Superior temporal gyrus (tissue), 1 donor: ENCODE measurements at regions not wholly inside any gene's neighbourhood (a gene's known extent, or its start where the extent isn't known, plus 50 kb on each side); places are given as distances from the start of the nearest gene placed in this dataset.

Source experiments
- DNase-seq: peaks from one replicate; pipeline ENCODE4 v3.0.0-alpha.2; 2016; ENCODE audit errors: extremely low spot score

DNA sequence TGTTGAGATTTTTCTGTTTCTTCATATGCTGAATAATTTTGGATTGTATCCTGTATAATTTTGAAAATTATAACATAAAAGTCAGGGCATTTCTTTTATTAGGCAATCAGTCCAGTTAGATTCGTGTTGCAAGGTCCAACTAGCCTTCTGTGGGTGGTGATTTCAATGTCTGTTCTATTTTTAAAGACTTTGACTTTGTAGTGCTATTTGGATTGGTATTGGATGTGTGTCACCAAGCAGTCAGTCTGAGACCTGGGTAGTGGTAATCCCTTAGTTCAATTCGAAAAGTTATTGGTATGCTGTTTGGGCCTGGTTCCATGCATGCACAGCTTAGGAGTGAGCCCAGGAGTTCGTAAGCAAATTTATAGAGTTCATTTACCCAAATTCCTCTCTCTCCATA, 82.2 kb downstream of the EPDR1 start:
- no peak for DNase-seq

DNA sequence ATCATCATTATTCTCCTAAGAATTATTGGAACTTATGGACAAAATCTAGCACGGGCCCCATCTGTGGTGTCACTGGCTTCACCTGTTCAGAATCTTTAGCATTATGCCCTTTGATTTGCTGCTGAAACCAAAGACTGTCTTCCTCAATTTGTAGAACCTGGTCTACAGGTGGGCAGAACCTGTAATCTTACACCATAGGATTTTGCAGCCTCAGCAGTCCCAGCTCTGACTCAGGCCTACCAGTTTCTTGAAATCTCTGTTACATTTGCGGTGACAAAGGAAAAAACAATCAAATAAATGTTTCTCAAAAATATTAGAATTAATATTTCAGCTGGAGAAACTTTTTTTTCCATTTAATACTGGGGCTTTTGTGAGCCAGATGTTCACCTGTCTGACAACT, 86.1 kb downstream of the EPDR1 start:
- no peak for DNase-seq

DNA sequence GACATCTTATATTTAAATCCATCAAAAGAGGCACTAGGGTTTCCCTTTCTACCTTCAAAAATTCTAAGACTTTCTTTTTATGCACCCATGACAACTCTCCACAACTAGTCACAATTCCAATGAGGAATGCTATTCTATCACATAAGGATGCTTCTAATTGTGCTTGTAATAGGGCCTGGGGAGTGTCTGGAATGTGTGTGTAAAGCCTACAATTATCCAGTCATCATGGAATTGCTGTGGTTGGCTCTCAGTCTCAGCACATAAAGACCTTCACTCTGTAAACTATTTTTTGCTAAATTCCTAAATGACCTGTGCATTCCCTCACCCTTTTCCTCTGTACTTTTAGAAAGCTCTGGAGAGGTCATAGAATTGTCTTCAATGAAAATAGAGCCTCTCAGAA, 86.7 kb downstream of the EPDR1 start:
- DNase-seq: no peak

DNA sequence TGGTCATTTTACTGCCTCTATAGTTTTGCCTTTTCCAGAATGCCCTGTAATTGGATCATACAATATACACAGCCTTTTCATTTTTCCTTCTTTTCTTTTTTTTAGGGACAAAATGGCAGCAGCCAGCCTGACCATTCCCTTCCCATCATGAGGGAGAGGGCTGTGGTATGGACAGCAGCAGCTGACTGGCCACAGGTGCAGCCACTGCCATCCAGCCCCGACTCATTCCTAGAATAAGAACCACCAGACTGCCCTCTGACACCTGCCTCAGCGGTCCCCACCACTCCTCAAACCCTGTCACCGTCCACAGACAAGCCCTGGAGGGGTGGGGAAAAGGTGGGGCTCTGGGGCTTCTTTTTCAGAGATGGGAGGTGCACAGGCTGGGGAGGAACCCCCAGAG, 92.8 kb downstream of the EPDR1 start:
- no peak for DNase-seq

DNA sequence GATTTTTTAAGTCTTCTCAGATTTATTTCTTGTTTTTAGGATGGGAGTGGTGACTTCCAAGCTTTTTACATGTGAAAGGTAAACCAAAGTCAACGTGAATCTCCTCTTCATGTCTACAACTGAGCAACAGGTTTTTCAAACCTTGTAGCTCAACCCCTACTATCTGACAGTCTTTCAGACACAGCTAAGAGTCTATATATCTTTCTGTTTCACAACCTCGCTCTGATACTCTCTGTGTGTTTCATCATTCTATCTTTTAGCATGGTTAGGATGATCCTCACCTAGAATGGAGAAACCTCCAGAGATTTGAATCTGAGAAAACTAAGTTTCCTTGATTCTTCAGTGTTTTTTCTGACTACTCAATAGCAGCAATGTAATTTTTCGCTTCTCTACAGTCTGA, 96.1 kb downstream of the EPDR1 start:
- DNase-seq: no peak

DNA sequence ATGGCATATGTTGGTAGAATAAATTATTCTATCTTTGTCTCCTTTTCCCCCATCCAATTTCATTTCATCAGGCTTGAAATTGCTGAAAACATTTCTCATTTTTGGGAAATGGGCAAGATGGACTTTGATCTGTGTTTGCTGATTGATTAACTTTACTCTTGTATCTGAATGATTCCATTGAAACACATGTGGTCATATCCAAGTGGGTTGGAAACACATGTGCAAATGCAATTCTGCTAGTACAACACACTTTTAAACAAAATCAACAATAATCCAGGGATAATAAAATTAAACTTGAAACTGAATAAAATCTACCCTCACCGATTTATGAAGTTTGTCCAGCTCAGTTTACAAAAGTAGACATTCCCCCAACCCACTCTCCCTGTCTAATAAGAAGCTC, 96.9 kb downstream of the EPDR1 start:
- no peak for DNase-seq

DNA sequence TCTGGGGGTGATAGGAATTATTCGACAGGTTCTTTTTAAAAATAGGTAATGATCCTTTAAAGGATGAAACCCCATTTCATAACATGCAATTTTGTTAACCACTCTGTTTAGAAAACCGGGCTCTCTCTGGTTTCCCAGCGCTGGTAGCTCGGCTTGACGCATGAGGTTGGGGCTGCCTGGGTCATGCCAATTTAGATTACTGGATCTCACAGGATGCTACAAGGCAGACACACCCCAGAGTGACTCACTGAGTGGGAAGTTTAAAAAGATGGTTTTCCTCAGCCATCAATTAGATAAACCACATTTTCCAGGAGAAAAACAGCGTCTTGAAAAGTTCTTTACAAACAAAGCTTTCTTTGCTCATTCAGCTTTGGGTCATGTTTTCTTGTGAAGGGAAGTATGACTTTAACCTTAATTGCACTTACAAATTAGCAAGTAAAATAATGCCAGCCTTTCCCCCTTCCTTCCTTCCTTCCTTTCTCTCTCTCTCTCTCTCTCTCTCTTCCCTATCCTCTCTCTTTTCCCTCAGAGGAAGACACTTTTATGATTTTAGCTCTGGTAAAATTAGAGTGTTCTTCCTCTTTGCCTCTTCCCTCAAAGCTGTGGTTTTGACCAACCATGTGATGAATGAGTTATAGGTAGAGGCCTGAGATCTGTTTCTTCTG, 99.8 kb downstream of the EPDR1 start:
- DNase-seq: no peak

DNA sequence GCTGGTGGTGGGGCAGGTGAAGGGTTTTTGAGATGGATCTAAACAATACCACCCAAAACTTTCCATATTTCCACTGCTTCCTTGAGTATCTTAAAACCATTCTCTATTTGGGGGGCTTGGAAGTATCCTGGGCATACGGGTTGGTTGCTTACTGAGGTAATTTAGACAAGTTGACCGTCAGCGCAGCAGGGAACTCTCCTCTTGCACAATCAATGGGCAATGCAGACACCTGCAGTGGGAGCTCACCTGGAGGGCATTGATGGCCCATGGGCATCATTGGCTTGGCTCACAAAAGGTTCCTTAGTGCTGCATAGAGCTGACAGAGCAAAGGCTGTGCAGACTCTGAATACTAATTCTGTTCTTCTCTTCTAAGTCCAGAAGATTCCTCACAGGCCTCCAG, 101.5 kb downstream of the EPDR1 start:
- no peak for DNase-seq

DNA sequence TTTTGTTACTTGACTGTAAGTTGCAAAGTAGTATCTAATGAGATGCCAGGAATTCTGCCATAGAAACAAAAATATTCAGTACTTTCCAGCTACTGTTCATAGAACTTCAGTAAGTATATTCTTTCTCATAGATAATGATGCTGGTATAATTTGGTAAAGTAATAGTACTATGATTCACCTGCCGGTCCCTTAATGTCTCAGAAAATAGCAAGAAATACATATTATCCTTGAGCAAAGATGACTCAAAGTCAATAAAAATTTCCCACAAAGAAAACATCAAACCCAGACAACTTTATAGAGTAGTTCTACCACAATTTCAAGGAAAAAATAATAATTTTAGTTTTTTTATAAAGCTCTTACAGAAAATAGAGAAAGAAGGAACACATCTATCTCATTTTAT, 105.4 kb downstream of the EPDR1 start:
- DNase-seq: no peak

DNA sequence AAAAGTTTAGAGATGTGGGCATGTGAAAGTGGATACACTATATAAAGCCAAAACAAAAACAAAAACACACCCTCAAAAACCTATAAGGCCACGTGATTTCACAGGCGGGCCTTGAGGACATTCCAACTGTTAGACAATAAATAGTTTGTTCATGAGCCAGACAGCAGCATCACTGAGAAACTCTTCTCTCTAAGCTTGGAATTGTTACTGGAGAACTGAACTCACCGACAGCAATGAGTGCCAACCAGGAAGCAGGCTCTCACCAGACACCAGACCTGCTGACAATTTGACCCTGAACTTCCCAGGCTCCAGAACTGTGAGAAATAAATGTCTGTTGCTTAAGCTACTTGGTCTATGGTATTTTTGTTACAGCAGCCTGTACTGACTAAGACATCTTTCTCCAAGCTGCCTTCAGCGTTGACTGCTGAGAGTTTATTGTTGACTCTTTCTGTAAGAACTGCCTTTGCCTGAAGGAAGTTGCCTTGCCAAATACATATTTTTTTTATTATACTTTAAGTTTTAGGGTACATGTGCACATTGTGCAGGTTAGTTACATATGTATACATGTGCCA, 107.5 kb downstream of the EPDR1 start:
- no peak for DNase-seq

DNA sequence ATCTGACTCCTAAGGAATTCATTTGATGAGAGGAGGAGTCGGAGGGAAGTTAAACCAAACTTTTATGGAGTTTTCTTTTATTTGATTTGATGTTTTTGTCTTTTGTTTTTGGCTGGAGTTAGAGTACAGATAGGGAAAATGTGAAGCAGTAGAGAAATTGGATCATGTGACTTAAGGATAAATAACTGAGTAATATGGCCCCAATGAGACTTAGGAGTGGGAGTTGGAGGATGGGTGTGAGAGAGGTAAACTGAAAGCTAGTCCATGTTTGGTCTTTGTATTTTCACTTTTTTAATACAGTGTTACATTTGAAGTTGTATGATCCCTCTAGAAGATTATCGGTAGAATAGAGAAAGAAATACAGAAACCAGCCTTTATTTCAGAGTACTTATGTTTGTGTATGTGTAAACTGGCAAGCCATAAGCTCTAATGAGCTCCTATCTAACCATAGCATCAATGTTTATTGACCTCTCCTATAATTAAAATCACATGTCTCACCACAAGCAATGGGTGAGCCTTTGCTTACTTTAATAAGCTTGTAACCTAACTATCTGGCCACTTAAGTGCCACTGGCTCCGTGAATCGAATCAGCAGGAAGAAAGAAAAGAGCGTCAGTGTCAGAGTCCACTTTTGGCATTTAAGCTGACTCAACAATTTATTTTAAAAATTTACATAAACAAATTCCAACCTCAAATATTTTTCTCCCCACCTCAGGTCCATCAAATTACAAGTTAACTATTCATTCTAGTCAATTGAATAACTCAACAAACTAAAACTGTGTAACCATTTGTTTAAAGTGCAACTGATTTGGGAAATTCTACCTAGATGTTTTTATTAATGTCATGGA, 113.8 kb downstream of the EPDR1 start:
- DNase-seq: no peak

DNA sequence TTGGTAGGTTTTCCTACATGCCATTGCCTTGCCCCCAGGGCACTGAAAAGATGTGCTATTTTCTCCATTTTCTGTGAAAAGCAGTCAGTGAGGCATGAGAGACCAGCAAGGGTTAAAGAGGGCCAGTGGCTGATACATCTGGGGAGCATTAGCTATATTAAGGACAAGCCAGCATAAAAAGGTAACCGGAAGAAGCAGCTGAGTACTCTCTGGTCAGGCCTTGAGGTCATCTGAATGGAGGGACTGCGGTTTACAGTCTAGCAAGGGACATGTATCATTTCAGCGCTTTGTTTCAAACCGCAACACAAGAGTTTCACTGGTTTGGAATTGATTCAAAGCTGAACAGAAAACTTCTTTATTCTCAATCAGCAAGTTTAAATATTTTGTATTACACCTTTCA, 120.4 kb downstream of the EPDR1 start:
- no peak for DNase-seq

DNA sequence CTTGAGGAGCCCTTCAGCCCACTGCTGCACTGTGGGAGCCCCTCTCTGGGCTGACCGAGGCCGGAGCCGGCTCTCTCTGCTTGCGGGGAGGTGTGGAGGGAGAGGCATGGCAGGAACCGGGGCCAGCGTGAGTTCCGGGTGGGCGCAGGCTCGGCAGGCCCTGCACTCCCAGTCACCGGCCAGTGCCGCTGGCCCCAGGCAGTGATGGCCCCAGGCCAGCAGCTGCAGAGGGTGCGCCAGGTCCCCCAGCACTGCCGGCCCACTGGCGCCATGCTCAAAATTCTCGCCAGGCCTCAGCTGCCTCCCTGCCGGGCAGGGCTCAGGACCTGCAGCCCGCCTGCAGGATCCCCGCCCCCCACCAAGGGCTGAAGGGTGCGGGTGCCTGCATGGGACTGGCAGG, 128.4 kb upstream of the STARD3NL start:
- DNase-seq: no peak

DNA sequence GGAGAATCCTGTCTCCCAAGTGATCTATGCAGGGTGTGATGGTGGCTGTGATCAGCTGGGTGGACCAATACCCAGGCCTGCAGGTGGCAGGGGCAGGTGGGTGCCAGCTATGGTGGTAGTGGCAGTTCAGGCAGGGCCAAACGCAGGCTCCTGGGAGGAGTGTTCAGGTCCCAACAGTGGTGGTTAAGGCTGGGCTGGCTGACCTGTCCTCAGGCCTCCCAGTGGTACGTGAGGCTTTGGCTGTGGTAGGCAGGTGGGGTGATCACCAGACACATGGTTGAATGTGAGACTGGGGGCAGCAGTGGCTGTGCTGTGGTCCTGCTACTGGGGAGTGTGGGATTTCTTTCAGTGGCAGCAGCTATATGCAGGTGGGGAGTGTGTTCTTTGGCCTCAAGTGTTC, 126.7 kb upstream of the STARD3NL start:
- no peak for DNase-seq

DNA sequence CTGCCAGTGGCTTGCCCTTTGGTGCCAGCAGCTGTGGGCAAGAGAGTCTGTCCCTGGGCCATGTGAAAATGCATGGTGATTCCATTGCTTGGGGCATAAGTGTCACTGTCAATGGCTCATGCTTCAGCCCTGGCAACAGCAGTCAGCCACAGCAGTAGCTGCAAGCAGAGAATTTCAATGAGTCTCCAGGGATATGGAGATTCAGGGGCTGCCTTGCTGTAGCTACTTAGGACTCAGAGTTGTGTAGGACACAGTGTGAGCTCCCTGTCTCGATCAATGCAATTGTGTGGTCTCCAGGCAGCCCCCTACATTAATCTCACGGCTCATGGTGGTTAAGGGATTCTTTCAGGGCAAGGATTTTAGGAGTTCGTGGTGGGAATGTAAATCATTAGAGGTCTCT, 126.3 kb upstream of the STARD3NL start:
- no peak for DNase-seq

DNA sequence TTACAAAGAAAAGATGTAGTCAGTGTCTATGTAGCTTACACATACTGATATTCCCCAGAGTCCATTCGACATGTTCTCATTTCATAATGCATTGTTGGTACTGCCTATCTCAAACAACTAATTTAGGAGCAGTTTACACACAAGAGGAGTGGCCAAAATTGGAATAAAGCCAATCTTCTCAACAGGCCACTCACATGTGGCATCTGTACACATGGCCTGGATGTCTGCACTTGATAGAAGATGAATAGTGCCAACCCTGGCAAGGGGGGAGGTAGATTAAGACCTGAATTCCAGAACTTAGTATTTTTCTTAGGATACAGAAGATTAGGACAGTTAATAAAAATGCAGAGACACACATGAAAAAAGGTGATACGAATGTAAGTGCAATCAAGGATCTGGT, 125.3 kb upstream of the STARD3NL start:
- DNase-seq: no peak

DNA sequence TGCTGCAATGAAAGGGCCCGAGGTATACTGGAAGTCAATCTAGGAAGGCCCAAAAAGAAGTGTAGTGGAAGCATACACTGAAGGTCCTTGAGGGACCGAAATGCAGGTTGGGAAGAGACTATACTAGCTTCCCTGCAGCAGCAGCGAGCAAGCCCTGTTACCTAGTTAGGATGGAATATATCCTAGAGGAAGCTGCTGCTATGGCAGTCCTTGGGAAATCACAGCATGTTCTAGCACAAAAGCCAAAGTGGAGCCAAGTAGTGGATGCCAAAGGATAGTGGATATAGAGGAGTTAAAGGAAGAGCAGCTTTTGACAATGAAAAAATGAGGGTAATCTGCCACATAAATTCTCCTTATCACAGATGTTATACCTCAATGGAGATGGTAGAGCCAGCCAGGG, 123.8 kb upstream of the STARD3NL start:
- DNase-seq: no peak

DNA sequence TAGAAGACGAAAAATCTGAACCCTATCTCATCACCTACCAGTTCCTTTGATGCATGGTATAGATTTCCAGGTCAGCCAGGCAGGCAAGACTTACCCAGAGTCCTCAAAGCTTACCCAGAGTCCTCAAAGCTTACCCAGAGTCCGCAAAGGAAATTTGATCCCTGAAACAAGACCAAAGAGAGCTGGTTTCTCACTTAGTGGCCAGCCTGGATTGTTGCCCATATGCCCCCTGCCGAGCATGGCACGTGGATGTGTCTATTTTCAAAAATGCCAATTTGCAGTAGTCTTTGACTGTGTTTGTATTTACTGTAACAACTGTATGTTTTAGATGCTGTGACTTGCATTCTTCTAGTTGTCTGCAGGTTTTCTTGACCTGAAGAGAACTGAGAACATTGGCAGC, 120.2 kb upstream of the STARD3NL start:
- DNase-seq: no peak

DNA sequence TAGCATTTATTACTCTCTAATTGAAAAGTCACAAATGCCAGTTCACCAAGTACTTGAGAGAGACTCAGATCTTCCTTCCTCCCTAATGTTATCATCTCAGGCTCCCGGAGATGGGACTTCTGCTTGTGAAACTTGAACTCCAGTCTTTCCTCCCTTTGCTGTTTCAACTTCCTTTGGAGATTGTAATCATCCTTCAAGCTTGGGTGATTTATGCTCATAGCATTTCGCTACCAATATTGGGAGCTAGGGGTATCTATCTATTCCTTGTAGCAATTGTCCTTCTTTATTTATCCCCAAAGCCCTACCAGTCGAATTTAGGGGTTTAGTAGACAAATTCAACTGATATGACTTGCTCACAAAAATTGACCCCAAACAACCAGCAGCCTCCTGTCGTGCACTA, 117.9 kb upstream of the STARD3NL start:
- no peak for DNase-seq

DNA sequence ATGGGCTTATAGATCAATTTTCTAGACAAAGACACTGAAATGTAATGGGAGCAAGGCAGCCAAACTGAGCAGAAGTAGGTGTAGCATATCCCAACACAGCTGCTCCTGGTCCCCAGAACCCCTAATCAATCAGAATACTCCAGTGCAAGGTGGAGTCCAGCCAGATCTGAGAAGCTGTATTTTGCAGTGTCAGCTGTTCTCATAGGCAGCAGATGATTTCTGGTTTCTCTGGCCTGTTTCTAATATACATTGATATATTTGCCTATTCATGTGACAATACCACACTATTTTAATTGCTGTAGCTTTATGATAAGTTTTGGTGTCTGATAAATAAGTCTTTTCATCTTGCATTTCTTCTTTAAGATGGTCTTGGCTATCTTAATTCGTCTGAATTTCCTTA, 117.4 kb upstream of the STARD3NL start:
- no peak for DNase-seq

DNA sequence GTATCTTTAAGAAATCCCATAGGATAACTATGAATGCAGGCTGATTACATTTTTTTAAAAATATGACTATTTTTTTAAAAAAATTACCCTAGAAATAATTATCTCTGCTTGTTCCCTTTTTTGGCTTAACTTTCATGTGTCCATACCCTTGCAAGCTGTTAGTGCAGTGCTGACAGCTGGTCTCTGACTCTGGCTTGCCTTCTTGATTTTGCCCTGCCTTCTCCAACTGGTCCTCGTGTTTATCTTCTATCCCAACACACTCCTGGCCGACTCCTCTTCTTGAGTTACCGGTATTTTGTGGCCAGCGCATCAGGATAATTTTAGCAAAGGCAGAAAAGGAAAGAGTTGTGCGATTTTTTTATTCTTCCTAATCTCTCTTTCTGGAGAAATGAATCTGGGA, 111.7 kb upstream of the STARD3NL start:
- DNase-seq: no peak

DNA sequence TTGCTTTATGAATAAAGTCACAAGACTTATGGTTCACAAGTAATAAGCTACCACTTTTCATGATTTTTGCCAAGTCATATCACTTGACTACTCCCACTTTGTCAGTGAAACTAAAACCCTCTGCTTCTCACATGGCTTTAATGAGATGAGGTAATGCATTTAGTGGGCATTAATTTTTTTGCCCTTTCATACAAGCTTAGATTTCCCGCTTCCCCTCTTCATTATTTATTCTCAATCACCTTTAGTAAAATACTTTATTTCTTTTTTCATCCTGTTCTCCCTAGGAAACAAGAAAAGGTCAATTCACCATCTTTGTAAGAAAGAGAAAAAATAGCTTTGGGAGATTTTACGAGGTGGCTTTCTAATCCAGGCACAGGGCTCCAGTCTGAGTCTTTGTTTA, 109.6 kb upstream of the STARD3NL start:
- no peak for DNase-seq

DNA sequence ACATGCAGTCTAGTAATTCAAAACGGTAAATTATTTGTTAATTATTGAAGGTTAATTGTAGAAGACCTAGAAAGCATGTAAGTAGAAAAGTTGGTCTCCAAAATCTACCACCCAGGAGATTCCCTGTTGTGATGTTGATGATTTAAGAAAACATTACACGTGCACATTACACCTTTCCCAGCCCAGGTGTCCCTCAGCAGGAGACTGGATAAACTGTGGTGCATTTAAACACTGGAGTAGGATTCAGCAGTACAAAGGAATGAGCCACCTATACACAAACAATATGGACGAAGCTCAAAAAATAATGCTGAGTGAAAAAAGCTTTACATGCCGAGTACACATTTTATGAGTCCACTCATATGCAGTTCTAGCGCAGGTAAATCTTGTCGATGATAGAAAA, 109.0 kb upstream of the STARD3NL start:
- DNase-seq: no peak
